BLaER1 (cell line): ENCODE measurements at regions not wholly inside any gene's neighbourhood (a gene's known extent, or its start where the extent isn't known, plus 50 kb on each side); places are given as distances from the start of the nearest gene placed in this dataset.
"Not testable (repeated sequence)": the region's sequence is repeated elsewhere in the genome, so short reads cannot be mapped to it uniquely, and the experiment has no call there.

ENCODE experiments used
- H3K27ac ChIP-seq: shearing (Covaris generic); formaldehyde crosslinking; 2 replicates; pipeline ENCODE4 v1.8.1; 2022
- H3K27me3 ChIP-seq: shearing (Covaris generic); formaldehyde crosslinking; 2 replicates; pipeline ENCODE4 v1.8.1; 2022
- H3K36me3 ChIP-seq: shearing (Covaris generic); formaldehyde crosslinking; 2 replicates; pipeline ENCODE4 v1.8.1; 2022
- H3K4me1 ChIP-seq: shearing (Covaris generic); formaldehyde crosslinking; 2 replicates; pipeline ENCODE4 v1.8.1; 2022
- H3K4me2 ChIP-seq: shearing (Covaris generic); formaldehyde crosslinking; 2 replicates; pipeline ENCODE4 v1.8.1; 2022
- H3K4me3 ChIP-seq: shearing (Covaris generic); formaldehyde crosslinking; 2 replicates; pipeline ENCODE4 v1.8.1; 2022
- H3K9ac ChIP-seq: shearing (Covaris generic); formaldehyde crosslinking; 2 replicates; pipeline ENCODE4 v1.8.1; 2022
- H3K9me3 ChIP-seq: shearing (Covaris generic); formaldehyde crosslinking; 2 replicates; pipeline ENCODE4 v1.8.1; 2022
- H4K20me1 ChIP-seq: shearing (Covaris generic); formaldehyde crosslinking; 2 replicates; pipeline ENCODE4 v1.8.1; 2022
- Cebpa-rat ChIP-seq: shearing (Covaris generic); IDR thresholded peaks from 2 replicates; pipeline ENCODE4 v1.8.1; 2022

- H3K9ac ChIP-seq = no peak overlapping the region
- H3K9me3 ChIP-seq = no peaks in the 10 kb centered on the region
- no peaks in the 10 kb centered on the region for H4K20me1 ChIP-seq
These were observed 320.5 kb upstream of the THBS1 start for GRCh38 chr15:39260391-39260790.

GRCh38 chr15:39260791-39261190 lies 320.1 kb upstream of the THBS1 start:
- Histone ChIP-seq H3K4me1 (peaks cover 11% of the 10 kb centered on the region; the same call in 1 of the 2 replicates), H3K4me3 (no peak overlapping the region), H4K20me1 (no peaks in the 10 kb centered on the region), H3K9me3 (no peaks in the 10 kb centered on the region), H3K9ac (no peak overlapping the region), H3K27me3 (no peaks in the 10 kb centered on the region), H3K27ac (no peak overlapping the region), H3K36me3 (no peaks in the 10 kb centered on the region), H3K4me2 (no peak overlapping the region)
- TF ChIP-seq Cebpa-rat = no peak

More at GRCh38 chr15:39260391-39260790, 320.5 kb upstream of the THBS1 start:
- no peak overlapping the region for H3K4me3 ChIP-seq
- no peak for TF ChIP-seq Cebpa-rat
- H3K27me3 ChIP-seq = no peaks in the 10 kb centered on the region
- no peak overlapping the region for H3K4me2 ChIP-seq
- H3K4me1 ChIP-seq = peaks cover 11% of the 10 kb centered on the region; the same call in 1 of the 2 replicates
- H3K27ac ChIP-seq = no peak overlapping the region
- no peaks in the 10 kb centered on the region for H3K36me3 ChIP-seq

DNA sequence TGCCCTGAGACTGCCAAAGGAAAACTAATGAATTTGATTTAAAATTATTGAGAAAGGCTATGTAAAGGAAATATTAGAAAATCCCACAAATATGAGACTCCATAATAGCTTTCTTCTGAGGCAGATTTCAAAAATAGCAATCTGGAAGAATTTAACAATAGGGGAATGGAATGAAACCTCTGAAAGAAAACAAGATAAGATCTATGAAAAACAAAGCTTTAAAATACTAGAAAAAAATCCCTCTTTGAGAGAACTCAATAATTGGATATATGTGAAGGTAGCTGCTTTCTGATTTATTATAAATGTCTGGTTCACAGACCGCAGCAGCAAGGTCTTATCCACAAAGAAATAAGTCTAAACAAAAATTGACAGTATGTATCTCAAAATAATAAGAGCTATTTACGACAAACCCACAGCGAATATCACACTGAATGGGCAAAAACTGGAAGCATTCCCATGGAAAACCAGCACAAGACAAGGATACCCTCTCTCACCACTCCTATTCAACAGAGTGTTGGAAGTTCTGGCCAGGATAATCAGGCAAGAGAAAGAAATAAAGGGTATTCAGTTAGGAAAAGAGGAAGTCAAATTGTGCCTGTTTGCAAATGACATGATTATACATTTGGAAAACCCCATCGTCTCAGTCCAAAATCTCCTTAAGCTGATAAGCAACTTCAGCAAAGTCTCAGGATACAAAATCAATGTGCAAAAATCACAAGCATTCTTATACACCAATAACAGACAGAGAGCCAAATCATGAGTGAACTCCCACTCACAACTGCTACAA lies 319.3 kb upstream of the THBS1 start:
- H3K27me3 ChIP-seq, H3K4me2 ChIP-seq, H4K20me1 ChIP-seq, H3K9ac ChIP-seq, H3K36me3 ChIP-seq, H3K9me3 ChIP-seq, H3K4me3 ChIP-seq, H3K27ac ChIP-seq: not testable (repeated sequence)
- H3K4me1 ChIP-seq = peaks cover 11% of the 10 kb centered on the region; the same call in 1 of the 2 replicates

DNA sequence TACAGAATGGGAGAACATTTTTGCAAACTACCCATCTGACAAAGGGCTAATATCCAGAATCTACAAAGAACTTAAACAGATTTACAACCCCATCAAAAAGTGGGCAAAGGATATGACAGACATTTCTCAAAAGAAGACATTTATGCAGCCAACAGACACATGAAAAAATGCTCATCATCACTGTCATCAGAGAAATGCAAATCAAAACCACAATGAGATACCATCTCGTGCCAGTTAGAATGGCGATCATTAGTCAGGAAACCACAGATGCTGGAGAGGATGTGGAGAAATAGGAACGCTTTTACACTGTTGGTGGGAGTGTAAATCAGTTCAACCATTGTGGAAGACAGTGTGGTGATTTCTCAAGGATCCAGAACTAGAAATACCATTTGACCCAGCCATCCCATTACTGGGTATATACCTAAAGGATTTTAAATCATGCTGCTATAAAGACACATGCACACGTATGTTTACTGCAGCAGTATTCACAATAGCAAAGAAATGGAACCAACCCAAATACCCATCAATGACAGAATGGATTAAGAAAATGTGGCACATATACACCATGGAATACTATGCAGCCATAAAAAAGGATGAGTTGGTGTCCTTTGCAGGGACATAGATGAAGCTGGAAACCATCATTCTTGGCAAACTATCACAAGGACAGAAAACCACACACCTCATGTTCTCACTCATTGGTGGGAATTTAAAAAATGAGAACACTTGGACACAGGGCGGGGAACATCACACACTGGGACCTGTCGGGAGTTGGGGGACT lies 317.7 kb upstream of the THBS1 start:
- not testable (repeated sequence) for H4K20me1 ChIP-seq, H3K4me3 ChIP-seq, H3K27ac ChIP-seq, H3K9ac ChIP-seq, H3K36me3 ChIP-seq, H3K27me3 ChIP-seq, H3K9me3 ChIP-seq
- peak overlapping the region; percentile 32 for H3K4me2 ChIP-seq
- H3K4me1 ChIP-seq = peaks cover 11% of the 10 kb centered on the region; the same call in 1 of the 2 replicates

GRCh38 chr15:39265261-39265660 lies 315.6 kb upstream of the THBS1 start:
- no peaks in the 10 kb centered on the region for H3K27me3 ChIP-seq
- H3K9me3 ChIP-seq = no peaks in the 10 kb centered on the region
- H3K36me3 ChIP-seq = no peaks in the 10 kb centered on the region
- no peak overlapping the region for H3K4me3 ChIP-seq
- peaks cover 11% of the 10 kb centered on the region; the same call in 1 of the 2 replicates for H3K4me1 ChIP-seq
- H3K9ac ChIP-seq = no peak overlapping the region
- no peak overlapping the region for H3K27ac ChIP-seq
- no peak overlapping the region for H3K4me2 ChIP-seq
- TF ChIP-seq Cebpa-rat = no peak
- H4K20me1 ChIP-seq = no peaks in the 10 kb centered on the region

GRCh38 chr15:39266890-39267289 lies 314.0 kb upstream of the THBS1 start:
- Histone ChIP-seq H3K4me2 (no peak overlapping the region), H3K27ac (no peak overlapping the region), H4K20me1 (no peaks in the 10 kb centered on the region)

DNA sequence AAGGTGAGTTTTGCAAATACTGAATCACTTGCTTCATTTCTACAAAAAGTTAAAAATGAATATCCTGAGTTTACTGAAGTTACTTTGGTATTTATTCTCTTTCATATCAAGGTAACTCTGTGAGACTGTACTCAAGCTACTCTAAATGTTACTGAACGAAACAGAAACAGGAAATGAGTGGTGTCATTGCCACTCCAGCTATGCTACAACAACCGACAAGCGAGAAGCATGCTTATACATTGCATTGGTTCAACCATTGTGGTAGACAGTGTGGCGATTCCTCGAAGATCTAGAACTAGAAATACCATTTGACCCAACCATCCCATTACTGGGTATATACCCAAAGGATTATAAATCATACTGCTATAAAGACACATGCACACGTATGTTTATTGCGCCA lies 313.2 kb upstream of the THBS1 start:
- H3K9ac ChIP-seq = no peak overlapping the region
- H3K27ac ChIP-seq = no peak overlapping the region
- no peak overlapping the region for H3K4me2 ChIP-seq
- TF ChIP-seq Cebpa-rat = no peak
- no peak overlapping the region for H3K4me3 ChIP-seq
- no peaks in the 10 kb centered on the region for H3K27me3 ChIP-seq
- no peaks in the 10 kb centered on the region for H4K20me1 ChIP-seq
- H3K36me3 ChIP-seq = no peaks in the 10 kb centered on the region
- no peaks in the 10 kb centered on the region for H3K9me3 ChIP-seq
- H3K4me1 ChIP-seq = peaks cover 8% of the 10 kb centered on the region; the same call in 1 of the 2 replicates

More at GRCh38 chr15:39266890-39267289, 314.0 kb upstream of the THBS1 start:
- H3K4me3 ChIP-seq = no peak overlapping the region
- peaks cover 11% of the 10 kb centered on the region; the same call in 1 of the 2 replicates for H3K4me1 ChIP-seq
- H3K9me3 ChIP-seq = no peaks in the 10 kb centered on the region
- no peaks in the 10 kb centered on the region for H3K36me3 ChIP-seq
- no peaks in the 10 kb centered on the region for H3K27me3 ChIP-seq
- no peak for TF ChIP-seq Cebpa-rat
- no peak overlapping the region for H3K9ac ChIP-seq

- no peak overlapping the region for H3K9ac ChIP-seq
- no peaks in the 10 kb centered on the region for H3K4me1 ChIP-seq
- H3K4me2 ChIP-seq = no peak overlapping the region
- no peaks in the 10 kb centered on the region for H3K36me3 ChIP-seq
- no peaks in the 10 kb centered on the region for H3K9me3 ChIP-seq
- H3K4me3 ChIP-seq = no peak overlapping the region
- no peaks in the 10 kb centered on the region for H4K20me1 ChIP-seq
- H3K27me3 ChIP-seq = no peaks in the 10 kb centered on the region
- no peak overlapping the region for H3K27ac ChIP-seq
- no peak for TF ChIP-seq Cebpa-rat
These were observed 311.5 kb upstream of the THBS1 start for GRCh38 chr15:39269352-39269751.

GRCh38 chr15:39269821-39270220 lies 311.1 kb upstream of the THBS1 start:
- H4K20me1 ChIP-seq = no peaks in the 10 kb centered on the region
- no peaks in the 10 kb centered on the region for H3K9me3 ChIP-seq
- H3K4me3 ChIP-seq = no peak overlapping the region
- H3K36me3 ChIP-seq = no peaks in the 10 kb centered on the region
- H3K9ac ChIP-seq = no peak overlapping the region
- no peaks in the 10 kb centered on the region for H3K4me1 ChIP-seq
- H3K27me3 ChIP-seq = no peaks in the 10 kb centered on the region
- H3K27ac ChIP-seq = no peak overlapping the region
- H3K4me2 ChIP-seq = no peak overlapping the region
- TF ChIP-seq Cebpa-rat = no peak

- H3K27me3 ChIP-seq = no peaks in the 10 kb centered on the region
- H3K9me3 ChIP-seq = no peaks in the 10 kb centered on the region
- H3K4me3 ChIP-seq = no peak overlapping the region
- H4K20me1 ChIP-seq = no peaks in the 10 kb centered on the region
- H3K4me2 ChIP-seq = no peak overlapping the region
- no peak for TF ChIP-seq Cebpa-rat
- no peaks in the 10 kb centered on the region for H3K4me1 ChIP-seq
- no peak overlapping the region for H3K9ac ChIP-seq
- H3K36me3 ChIP-seq = no peaks in the 10 kb centered on the region
- H3K27ac ChIP-seq = no peak overlapping the region
These were observed 310.5 kb upstream of the THBS1 start for GRCh38 chr15:39270221-39270855.
